IPS-20b (cell line): ENCODE measurements at regions not wholly inside any gene's neighbourhood (a gene's known extent, or its start where the extent isn't known, plus 50 kb on each side); places are given as distances from the start of the nearest gene placed in this dataset.
"Not testable (repeated sequence)": the region's sequence is repeated elsewhere in the genome, so short reads cannot be mapped to it uniquely, and the experiment has no call there.

ENCODE experiments used
- H3K27ac ChIP-seq: one replicate; pipeline ENCODE4 v1.5.1; 2013; ENCODE audit warnings: low read length
- H3K27me3 ChIP-seq: 2 replicates; pipeline ENCODE4 v1.6.1; 2013; ENCODE audit warnings: mild to moderate bottlenecking, low read length, inconsistent platforms; ENCODE audit not compliant: insufficient read depth
- H3K36me3 ChIP-seq: 2 replicates; pipeline ENCODE4 v1.6.1; 2013; ENCODE audit warnings: low read depth, mild to moderate bottlenecking, inconsistent platforms, low read length, moderate library complexity; ENCODE audit not compliant: insufficient read depth
- H3K4me1 ChIP-seq: 2 replicates; pipeline ENCODE4 v1.6.1; 2013; ENCODE audit warnings: mild to moderate bottlenecking, control low read depth, inconsistent platforms, low read length, moderate library complexity; ENCODE audit not compliant: insufficient read depth
- H3K4me3 ChIP-seq: 2 replicates; pipeline ENCODE4 v1.5.1; 2013; ENCODE audit warnings: mild to moderate bottlenecking, low read length, inconsistent platforms
- H3K9ac ChIP-seq: 2 replicates; pipeline ENCODE4 v1.6.1; 2013; ENCODE audit warnings: low read depth, mild to moderate bottlenecking, inconsistent platforms, low read length, moderate library complexity
- H3K9me3 ChIP-seq: 2 replicates; pipeline ENCODE4 v1.6.1; 2013; ENCODE audit warnings: mild to moderate bottlenecking, low read depth, low read length, inconsistent platforms; ENCODE audit not compliant: insufficient read depth

GRCh38 chr2:59770651-59771050 is 782.8 kb downstream of the BCL11A start:
- no peaks in the 10 kb centered on the region for H3K27me3 ChIP-seq

GRCh38 chr2:59761966-59762365 is 791.5 kb downstream of the BCL11A start:
- Histone ChIP-seq H3K27me3 (no peaks in the 10 kb centered on the region), H3K4me1 (no peaks in the 10 kb centered on the region), H3K4me3 (no peak overlapping the region), H3K27ac (no peak overlapping the region), H3K9ac (no peak overlapping the region), H3K9me3 (no peaks in the 10 kb centered on the region), H3K36me3 (no peaks in the 10 kb centered on the region)

More at GRCh38 chr2:59770651-59771050, 782.8 kb downstream of the BCL11A start:
- H3K27ac ChIP-seq = no peak overlapping the region
- H3K9me3 ChIP-seq = no peaks in the 10 kb centered on the region
- H3K36me3 ChIP-seq = no peaks in the 10 kb centered on the region
- H3K4me3 ChIP-seq = no peak overlapping the region
- no peaks in the 10 kb centered on the region for H3K4me1 ChIP-seq
- no peak overlapping the region for H3K9ac ChIP-seq

- H3K4me1 ChIP-seq = no peaks in the 10 kb centered on the region
- H3K9ac ChIP-seq = no peak overlapping the region
- H3K27ac ChIP-seq = no peak overlapping the region
- no peak overlapping the region for H3K4me3 ChIP-seq
- H3K9me3 ChIP-seq = no peaks in the 10 kb centered on the region
- no peaks in the 10 kb centered on the region for H3K27me3 ChIP-seq
- no peaks in the 10 kb centered on the region for H3K36me3 ChIP-seq
These were observed 797.3 kb downstream of the BCL11A start for GRCh38 chr2:59756150-59756549.

GRCh38 chr2:59754011-59754735 is 799.3 kb downstream of the BCL11A start:
- Histone ChIP-seq H3K27me3 (no peaks in the 10 kb centered on the region), H3K4me1 (no peaks in the 10 kb centered on the region), H3K9me3 (no peaks in the 10 kb centered on the region), H3K27ac (no peak overlapping the region), H3K9ac (no peak overlapping the region), H3K36me3 (no peaks in the 10 kb centered on the region), H3K4me3 (no peak overlapping the region)

- no peaks in the 10 kb centered on the region for H3K4me1 ChIP-seq
These were observed 800.9 kb downstream of the BCL11A start for GRCh38 chr2:59752512-59752911.

GRCh38 chr2:59752071-59752470 is 801.4 kb downstream of the BCL11A start:
- no peak overlapping the region for H3K27ac ChIP-seq
- no peaks in the 10 kb centered on the region for H3K27me3 ChIP-seq
- no peak overlapping the region for H3K9ac ChIP-seq
- H3K36me3 ChIP-seq = no peaks in the 10 kb centered on the region
- H3K4me1 ChIP-seq = no peaks in the 10 kb centered on the region
- no peak overlapping the region for H3K4me3 ChIP-seq
- H3K9me3 ChIP-seq = no peaks in the 10 kb centered on the region

More at GRCh38 chr2:59752512-59752911, 800.9 kb downstream of the BCL11A start:
- H3K36me3 ChIP-seq = no peaks in the 10 kb centered on the region
- H3K9ac ChIP-seq = no peak overlapping the region
- no peak overlapping the region for H3K27ac ChIP-seq
- H3K4me3 ChIP-seq = no peak overlapping the region
- no peaks in the 10 kb centered on the region for H3K9me3 ChIP-seq
- no peaks in the 10 kb centered on the region for H3K27me3 ChIP-seq

- H3K9me3 ChIP-seq, H3K4me1 ChIP-seq: not testable (repeated sequence)
These were observed 802.2 kb downstream of the BCL11A start for GRCh38 chr2:59751214-59751613.

GRCh38 chr2:59746291-59746690 is 807.2 kb downstream of the BCL11A start:
- no peaks in the 10 kb centered on the region for H3K27me3 ChIP-seq
- no peaks in the 10 kb centered on the region for H3K4me1 ChIP-seq
- H3K36me3 ChIP-seq = no peaks in the 10 kb centered on the region
- H3K9me3 ChIP-seq = no peaks in the 10 kb centered on the region
- no peak overlapping the region for H3K9ac ChIP-seq
- no peak overlapping the region for H3K27ac ChIP-seq
- no peak overlapping the region for H3K4me3 ChIP-seq

More at GRCh38 chr2:59751214-59751613, 802.2 kb downstream of the BCL11A start:
- H3K27ac ChIP-seq, H3K27me3 ChIP-seq, H3K36me3 ChIP-seq, H3K4me3 ChIP-seq, H3K9ac ChIP-seq: not testable (repeated sequence)

GRCh38 chr2:59745085-59745484 is 808.4 kb downstream of the BCL11A start:
- Histone ChIP-seq H3K4me3 (no peak overlapping the region), H3K4me1 (no peaks in the 10 kb centered on the region), H3K36me3 (no peaks in the 10 kb centered on the region), H3K27ac (no peak overlapping the region), H3K9me3 (no peaks in the 10 kb centered on the region), H3K9ac (no peak overlapping the region), H3K27me3 (no peaks in the 10 kb centered on the region)

GRCh38 chr2:59744436-59744835 is 809.0 kb downstream of the BCL11A start:
- H3K4me1 ChIP-seq = no peaks in the 10 kb centered on the region
- H3K9ac ChIP-seq = no peak overlapping the region
- no peak overlapping the region for H3K4me3 ChIP-seq
- no peak overlapping the region for H3K27ac ChIP-seq
- H3K36me3 ChIP-seq = no peaks in the 10 kb centered on the region
- no peaks in the 10 kb centered on the region for H3K27me3 ChIP-seq
- H3K9me3 ChIP-seq = no peaks in the 10 kb centered on the region

- no peaks in the 10 kb centered on the region for H3K4me1 ChIP-seq
- H3K36me3 ChIP-seq = no peaks in the 10 kb centered on the region
- no peak overlapping the region for H3K27ac ChIP-seq
- H3K27me3 ChIP-seq = no peaks in the 10 kb centered on the region
- no peak overlapping the region for H3K4me3 ChIP-seq
- H3K9me3 ChIP-seq = no peaks in the 10 kb centered on the region
- H3K9ac ChIP-seq = no peak overlapping the region
These were observed 811.6 kb downstream of the BCL11A start for GRCh38 chr2:59741840-59742239.

- Histone ChIP-seq H3K9me3 (no peaks in the 10 kb centered on the region), H3K27me3 (no peaks in the 10 kb centered on the region), H3K27ac (no peak overlapping the region), H3K9ac (no peak overlapping the region), H3K4me3 (no peak overlapping the region), H3K36me3 (no peaks in the 10 kb centered on the region), H3K4me1 (no peaks in the 10 kb centered on the region)
These were observed 814.3 kb downstream of the BCL11A start for GRCh38 chr2:59739166-59739565.
